Astrocyte of the cerebellum (primary cell): ENCODE measurements at regions not wholly inside any gene's neighbourhood (a gene's known extent, or its start where the extent isn't known, plus 50 kb on each side); places are given as distances from the start of the nearest gene placed in this dataset.

Experiments
- DNase-seq: peaks from one replicate; pipeline ENCODE4 v3.0.0-alpha.2; 2011; ENCODE audit warnings: low read depth
- H3K4me3 ChIP-seq: 2 replicates; pipeline ENCODE4 v1.5.1; 2011; ENCODE audit warnings: mild to moderate bottlenecking, low read depth, low read length, moderate library complexity
- in situ Hi-C: cut with HindIII; loops from 2 replicates; pipeline ENCODE4 v1.10.0; 2017; ENCODE audit warnings: low sequenced_read_pairs
- TF ChIP-seq, protein P1 (sequence below): IDR thresholded peaks from 2 replicates; pipeline ENCODE4 v1.5.1; 2012; ENCODE audit warnings: low read length, low read depth, moderate library complexity, mild to moderate bottlenecking; ENCODE audit errors: missing control alignments

DNA sequence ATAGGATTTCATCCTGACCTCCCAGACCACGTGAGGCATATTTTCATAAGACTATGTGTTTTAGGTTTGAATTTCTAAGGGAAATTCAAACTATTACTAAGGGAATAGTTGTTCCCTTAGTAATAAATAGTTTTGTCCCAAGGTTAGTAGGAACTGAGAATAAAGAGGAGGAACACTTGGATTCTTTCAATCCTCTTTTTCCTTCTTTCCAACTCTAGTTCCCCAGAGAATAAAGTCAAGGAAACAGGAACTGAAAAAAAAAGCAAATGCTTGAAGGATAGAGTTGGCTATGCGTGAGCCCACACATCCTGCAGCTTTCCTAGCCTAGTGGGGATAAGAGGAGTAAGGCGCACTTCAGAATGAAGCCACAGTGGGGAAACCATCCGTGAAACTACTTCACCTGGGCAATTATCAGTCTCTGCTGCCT is 312.1 kb upstream of the TGFBR2 start:
- TF ChIP-seq, protein P1, sequence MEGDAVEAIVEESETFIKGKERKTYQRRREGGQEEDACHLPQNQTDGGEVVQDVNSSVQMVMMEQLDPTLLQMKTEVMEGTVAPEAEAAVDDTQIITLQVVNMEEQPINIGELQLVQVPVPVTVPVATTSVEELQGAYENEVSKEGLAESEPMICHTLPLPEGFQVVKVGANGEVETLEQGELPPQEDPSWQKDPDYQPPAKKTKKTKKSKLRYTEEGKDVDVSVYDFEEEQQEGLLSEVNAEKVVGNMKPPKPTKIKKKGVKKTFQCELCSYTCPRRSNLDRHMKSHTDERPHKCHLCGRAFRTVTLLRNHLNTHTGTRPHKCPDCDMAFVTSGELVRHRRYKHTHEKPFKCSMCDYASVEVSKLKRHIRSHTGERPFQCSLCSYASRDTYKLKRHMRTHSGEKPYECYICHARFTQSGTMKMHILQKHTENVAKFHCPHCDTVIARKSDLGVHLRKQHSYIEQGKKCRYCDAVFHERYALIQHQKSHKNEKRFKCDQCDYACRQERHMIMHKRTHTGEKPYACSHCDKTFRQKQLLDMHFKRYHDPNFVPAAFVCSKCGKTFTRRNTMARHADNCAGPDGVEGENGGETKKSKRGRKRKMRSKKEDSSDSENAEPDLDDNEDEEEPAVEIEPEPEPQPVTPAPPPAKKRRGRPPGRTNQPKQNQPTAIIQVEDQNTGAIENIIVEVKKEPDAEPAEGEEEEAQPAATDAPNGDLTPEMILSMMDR: no peak
- no peak overlapping the region for H3K4me3 ChIP-seq
- no peak for DNase-seq
- in situ Hi-C loops: no loop called here

DNA sequence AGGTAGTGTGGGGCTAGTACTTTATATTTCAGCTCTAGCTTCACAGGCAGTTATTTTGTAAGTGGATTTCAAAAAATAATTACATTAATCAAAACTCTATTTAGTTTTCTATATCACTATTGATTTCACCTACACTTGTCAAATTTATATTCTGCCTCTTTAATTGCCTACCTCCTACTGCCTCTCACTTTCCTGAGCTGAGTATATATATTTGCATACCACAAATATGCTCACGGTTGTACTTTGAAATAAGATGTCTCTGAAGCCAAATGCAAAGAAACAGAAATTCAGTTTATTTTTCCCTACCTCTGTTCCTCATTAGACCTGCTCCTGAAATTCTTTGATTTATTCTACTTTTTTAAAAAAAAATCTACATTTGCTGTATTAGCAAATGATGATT is 309.3 kb upstream of the TGFBR2 start:
- no peak overlapping the region for H3K4me3 ChIP-seq
- in situ Hi-C loops: no loop called here
- DNase-seq: no peak
- TF ChIP-seq, protein P1: no peak

DNA sequence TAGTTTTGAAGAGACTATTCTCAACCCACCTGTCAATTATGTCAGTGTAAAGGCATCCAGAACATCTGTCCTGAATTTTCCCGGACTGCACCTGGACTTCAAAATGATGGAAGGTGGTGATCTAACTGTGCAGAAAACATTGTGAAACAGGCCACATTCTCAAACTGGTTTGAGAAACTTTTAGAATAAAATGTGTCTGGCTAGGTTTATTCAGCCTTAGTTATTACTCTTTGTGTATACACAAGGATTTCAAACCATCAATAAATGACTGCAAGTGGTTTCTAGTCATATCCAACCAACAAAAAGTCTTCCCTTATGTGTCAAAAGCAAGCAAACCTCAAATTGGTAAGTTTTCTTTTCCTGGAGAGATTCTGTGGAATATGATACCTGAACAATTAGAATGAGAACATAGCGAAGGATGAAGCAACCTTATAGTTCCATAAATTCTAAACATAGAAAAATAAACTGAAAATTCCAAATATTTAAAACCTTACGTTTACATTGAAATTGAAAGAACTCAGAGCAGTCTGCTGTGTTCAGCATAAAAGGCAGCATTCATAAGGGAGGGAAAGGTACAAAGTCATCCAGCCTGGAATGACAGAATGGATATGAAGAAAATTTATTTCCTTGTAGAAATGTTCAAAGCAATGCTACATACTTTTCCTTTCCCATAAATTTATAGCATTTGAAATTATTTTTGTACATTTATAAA is 306.6 kb upstream of the TGFBR2 start:
- no peak overlapping the region for H3K4me3 ChIP-seq
- DNase-seq: no peak
- in situ Hi-C loops: no loop called here
- TF ChIP-seq, protein P1: no peak

DNA sequence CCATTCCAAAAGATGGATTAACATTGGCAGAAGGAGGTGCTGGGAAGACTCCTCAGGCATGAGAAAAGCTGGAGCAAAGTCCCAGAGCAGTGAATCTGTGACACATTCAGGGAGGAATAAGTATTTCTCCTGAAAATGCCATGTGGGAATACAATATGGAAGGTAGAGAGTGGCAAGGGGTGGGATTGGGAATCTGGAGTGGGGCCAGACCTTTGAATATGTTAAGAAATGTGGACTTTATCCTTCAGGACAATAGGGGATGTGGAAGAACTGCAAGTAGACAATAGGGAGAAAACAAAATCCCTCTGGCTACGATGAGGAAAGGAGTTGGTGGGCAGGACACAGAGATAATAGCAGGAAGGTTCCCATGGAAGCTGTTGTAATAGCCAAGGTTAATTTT is 305.6 kb upstream of the TGFBR2 start:
- in situ Hi-C loops: no loop called here
- TF ChIP-seq, protein P1: no peak
- no peak for DNase-seq
- H3K4me3 ChIP-seq: no peak overlapping the region

DNA sequence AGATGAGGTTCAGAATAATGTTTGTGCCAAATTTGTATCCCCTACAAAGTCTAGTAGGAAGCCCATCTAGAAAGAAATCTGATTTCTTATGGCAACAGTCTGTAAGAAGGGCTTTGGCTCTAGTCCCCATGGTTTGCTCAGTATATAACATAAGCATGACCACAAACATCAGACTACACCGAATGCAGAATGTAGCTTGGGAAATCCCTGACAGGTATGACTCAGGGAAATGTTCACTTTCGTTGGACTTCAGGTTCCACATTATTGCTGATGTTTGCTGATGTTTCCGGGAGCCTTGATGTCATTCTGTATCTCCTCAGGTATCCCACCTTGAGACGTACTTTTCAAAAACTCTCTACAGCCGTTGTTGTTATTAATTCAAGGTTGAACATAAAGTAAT is 304.4 kb upstream of the TGFBR2 start:
- TF ChIP-seq, protein P1: no peak
- in situ Hi-C loops: no loop called here
- H3K4me3 ChIP-seq: no peak overlapping the region
- no peak for DNase-seq

DNA sequence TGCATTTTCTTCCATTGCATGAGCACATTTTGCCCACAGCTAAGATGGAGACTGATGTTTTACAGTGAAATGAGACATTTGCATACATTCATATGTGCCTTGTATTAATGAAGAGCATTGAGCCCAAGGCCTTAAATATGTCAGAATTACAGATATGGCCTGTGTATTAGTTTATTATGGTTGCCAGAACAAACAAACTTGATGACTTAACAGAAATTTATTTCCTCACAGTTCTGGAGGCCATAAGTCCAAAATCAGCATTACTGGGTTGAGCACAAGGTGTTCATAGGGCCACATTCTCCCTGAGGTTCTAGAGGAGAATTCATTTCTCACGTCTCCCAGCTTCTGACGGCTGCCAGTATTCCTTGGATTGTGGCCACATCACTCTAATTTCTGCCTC is 302.6 kb upstream of the TGFBR2 start:
- in situ Hi-C loops: no loop called here
- no peak overlapping the region for H3K4me3 ChIP-seq
- TF ChIP-seq, protein P1: no peak
- DNase-seq: no peak
